Stimulated activated CD4-positive, alpha-beta T cell treated with anti-CD3 and anti-CD28 coated beads, Interleukin-4, amount 100 ng/mL, for 1 hour (primary cell): ENCODE measurements at regions not wholly inside any gene's neighbourhood (a gene's known extent, or its start where the extent isn't known, plus 50 kb on each side); places are given as distances from the start of the nearest gene placed in this dataset.
"Not testable (repeated sequence)": the region's sequence is repeated elsewhere in the genome, so short reads cannot be mapped to it uniquely, and the experiment has no call there.

Experiments
- DNase-seq: peaks from one replicate; pipeline ENCODE4 v3.0.0-alpha.2; 2020

DNA sequence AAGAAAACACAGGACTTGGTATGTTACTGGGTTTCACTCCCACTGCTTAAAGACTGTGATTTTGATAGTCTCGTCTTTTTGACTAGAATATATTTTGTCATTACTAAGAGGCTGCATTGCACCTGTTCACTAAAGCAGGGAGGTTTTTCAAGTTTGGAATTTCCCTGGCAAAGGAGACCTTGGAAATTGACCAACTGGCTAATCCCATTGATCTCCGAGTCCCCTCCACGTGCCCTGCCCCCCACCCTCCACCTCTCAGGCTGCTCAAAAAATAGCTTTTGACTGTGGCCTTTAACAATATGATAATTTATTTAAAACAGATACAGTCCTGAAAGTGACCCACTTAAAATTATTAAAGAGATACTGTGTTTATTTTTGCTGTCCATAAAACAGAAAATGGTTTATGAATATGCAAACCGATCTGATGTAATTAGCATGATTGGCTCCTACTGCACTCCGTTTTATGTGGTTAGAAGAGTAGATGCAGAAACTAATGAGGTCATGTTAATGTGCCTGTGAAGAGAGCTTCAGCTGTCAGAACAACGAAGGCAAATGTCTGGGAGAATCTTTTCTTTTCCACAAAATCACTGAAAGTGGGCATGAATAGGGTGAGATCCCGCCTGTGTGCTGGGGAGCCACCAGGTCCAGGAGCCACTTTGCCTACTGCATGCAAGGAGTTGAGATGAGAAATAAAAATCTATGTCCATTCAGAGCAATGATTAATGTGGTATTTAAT, 361.5 kb downstream of the RRAGC start:
- no peak for DNase-seq

- not testable (repeated sequence) for DNase-seq
These were observed 366.3 kb downstream of the RRAGC start for GRCh38 chr1:38493306-38493705.

- peak; percentile 51 for DNase-seq
These were observed 369.7 kb downstream of the RRAGC start for GRCh38 chr1:38489844-38490270.

DNA sequence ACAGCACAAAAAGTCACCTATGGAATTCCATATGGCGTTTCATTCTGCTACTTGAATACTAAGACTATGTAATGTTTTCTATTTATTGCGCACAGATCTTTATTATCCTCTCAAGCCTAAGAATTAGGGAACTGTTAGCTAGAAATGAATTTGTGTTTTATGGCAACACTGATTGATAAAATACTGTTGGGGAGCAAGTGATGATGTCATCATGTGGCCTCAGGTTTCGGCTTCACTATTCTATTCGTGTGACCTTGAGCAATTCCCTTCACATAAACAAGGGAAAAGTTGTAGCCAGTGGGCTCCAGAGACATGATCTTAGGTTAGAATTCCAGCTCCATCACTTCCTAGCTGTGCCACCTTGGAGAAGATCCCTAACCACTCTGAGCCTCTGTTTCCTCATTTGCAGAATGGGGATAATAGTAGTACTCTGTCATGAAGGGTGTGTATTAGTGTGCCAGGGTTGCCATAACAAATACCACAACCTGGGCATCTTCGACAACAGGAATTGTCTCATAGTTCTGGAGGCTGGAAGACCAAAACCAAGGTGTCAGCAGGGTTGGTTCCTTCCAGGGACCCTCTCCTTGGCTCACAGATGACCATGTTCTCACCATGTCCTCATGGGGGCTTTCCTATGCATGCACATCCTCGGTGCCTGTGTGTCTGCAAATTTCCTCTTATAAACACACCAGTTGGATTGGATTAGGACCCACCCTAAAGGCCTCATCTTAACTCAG, 371.2 kb downstream of the RRAGC start:
- DNase-seq: no peak

DNA sequence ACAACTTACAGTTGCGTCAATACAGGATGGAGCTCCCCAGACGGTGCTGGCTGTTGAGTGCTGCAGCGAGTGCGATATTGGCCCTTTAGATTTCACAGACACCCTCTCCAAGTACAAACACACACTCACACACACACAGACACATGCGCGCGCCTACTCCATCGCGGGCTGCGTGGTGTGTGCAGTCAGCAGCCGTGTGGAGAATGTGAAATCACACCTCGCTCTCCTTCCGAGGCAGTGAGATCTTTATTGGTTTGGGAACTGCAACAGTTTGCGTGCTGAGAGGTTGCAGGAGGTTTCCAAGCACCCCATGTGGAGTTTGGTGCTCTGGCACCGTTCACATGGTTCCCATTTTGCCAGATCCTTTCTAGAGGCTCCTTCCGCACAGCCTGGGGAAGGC, 372.2 kb downstream of the RRAGC start:
- no peak for DNase-seq

GRCh38 chr1:38486085-38486484, 373.5 kb downstream of the RRAGC start:
- DNase-seq: no peak

DNA sequence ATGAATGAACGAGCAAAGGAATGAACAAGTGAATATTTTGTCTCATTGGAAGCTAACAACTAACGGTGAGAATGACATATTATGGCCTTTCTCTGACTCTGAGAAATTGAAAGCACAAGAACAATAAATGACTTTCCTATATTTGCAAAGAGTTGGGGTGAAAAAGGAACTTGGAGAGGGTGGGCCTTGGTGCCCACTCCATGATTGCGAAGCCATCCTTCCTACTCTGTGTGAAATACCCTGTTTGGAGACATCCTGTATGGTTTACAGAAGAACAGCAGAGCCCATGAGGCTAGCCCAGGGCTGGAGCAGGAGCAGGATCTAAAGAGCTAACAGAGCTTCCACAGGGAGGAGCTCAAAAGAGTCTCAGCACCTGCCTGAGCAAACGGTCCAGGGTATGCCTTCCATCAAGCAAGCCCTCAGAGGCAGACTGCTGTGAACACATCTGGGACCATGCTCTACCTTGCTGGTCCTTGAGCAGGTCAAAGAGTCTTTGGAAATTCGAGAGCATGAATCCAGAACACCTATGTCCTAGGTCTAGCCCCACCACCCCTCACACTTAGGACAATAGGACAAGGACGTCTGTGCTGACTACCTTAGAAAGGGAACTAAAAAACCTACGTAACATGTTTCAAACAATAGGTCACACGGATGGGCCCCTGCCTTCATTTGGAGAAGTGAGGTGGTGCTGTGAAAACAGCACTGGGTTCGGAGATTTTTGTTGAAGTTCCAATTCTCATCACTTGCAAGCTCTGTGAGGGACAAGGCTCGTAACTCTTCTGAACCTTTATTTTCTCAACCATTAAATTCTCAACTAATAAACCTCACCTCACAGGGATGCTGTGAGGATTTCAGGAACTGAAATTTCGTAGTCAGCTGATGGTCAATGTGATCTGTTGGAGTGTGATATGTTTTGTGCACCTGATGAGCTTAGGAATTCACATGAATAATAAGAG, 377.4 kb downstream of the RRAGC start:
- DNase-seq: no peak

GRCh38 chr1:38479662-38480061, 379.9 kb downstream of the RRAGC start:
- not testable (repeated sequence) for DNase-seq

DNA sequence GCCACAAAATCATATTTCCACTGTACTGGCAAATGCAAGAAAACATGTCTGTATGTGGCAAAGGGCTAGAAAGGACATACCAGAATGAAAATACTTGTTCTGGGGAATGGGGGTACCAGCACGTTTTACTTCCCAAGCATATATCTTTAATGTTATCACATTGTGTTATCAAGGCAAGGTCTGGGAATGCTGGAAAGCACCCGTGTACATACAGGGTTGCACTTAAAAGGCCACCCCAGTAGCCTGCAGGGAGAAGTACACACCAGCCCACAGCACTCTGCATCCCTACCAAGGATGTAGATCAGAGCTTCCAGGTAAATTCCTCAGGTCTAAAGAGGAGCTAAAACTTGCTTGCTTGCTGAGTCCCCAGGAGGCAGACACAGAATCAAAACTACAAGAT, 381.8 kb downstream of the RRAGC start:
- no peak for DNase-seq

- no peak for DNase-seq
These were observed 382.8 kb downstream of the RRAGC start for GRCh38 chr1:38476850-38477178.

DNA sequence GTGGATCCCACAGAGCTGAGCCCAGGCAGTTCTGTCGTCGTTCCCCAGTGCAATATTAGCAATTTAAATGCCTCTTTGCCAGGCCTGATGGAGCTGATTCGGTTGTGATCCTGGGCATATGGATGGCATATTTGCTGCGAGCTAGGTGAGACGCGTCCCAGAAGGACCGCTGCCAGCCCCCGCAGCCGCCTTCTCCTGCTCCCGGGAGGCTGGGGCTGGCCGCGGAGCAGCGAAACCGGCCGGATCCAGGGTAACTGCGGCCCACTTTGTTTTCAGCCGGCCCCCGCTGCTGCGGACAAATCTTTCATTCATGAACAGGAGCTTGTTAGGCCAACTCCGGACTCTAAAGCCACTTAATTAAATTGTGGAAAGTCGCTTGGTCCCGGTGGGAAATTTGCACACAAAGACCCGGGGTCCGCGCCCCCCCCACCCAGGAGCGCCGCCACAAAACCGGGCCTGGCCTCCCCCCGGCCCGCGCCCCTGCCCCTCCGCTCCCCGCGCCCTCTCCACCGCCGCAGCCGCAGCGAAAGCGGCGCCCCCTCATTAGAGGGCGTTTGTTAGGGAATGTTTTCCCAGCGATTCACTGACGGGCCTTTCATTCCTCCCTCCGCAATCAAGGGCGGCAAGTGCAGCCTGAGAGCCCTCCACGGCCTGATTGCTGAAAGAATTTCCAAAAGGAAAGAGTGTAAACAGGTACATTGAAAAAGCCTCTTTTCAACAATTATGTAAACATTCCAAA, 383.3 kb downstream of the RRAGC start:
- DNase-seq: no peak

- DNase-seq: no peak
These were observed 384.0 kb downstream of the RRAGC start for GRCh38 chr1:38475624-38476005.

DNA sequence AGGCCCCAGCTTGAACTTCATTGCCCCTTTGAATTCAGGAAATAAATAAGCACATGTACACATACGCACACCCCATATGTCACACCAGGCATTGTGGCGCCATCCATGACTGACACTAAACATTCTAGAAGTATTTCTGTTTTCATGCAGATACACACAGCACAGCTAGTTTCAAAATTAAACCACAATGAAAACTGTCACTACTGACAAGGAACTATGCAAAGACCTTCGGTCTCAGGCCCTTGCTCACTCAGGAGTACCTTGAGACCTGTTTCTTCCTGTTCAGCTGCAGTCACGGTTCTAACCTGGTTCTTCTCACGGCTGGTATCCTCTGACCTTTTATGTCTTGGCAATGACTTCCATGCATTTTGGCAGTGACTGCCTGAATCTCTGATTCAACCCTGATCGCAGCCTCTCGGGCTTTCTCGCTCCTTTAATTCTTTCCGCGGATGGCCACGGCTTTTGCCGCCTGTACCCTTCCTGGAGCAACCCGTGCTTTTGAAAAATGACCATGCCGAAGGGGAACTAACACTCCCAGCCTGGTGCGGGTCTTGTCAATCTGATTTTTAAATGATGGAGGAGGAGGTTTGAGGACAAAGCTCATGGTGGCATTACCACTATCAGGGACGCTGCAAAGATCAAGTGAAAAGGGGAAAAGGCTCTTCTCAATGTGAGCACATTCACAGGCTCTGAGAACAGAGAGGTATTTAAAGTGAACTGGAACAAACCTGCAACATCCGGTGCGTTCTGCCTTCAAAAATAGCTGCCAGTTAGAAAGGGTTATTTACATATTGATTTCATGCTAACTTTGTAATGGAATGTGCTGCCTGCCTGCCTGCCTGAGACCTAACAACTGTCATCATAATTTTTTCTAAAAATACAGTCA, 384.6 kb downstream of the RRAGC start:
- DNase-seq: no peak

DNA sequence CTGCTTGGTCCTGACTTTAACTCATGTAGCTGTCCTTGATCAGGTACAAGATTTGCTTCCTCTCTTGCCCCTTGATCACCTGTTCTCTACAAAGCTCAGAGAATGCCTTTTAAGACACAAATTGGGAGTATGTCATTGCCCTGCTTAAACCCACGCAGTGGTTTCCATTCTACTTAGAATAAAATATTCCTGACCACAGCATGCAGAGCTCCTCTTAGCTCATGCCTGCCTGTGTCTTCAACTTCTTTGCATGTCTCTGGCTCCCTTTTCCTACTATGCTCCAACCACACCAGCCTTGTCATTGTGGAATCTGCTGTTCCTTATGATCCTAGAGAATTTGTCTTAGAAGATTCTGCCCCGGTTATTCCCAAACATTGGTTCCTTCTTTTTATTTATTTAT, 393.1 kb downstream of the RRAGC start:
- DNase-seq: no peak

DNA sequence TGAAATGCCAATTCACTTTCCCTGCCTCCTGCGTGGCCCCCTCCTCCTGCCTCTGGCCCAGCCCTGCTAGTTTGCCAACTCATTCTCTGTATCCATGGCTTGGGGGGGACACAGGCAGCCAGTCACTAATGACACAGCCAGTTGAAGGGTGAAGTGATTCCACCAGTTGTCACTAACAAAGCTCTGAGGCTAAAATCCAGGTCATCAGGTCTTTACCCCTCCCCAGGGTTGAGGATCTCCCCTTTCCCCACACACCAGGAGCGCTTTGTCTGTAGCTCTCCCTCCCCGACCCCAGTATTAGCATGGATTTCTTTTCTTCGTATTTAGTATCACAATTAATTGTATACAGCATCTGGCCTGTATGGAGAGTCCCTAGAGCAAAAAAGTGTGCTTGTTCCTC, 394.1 kb downstream of the RRAGC start:
- no peak for DNase-seq

DNA sequence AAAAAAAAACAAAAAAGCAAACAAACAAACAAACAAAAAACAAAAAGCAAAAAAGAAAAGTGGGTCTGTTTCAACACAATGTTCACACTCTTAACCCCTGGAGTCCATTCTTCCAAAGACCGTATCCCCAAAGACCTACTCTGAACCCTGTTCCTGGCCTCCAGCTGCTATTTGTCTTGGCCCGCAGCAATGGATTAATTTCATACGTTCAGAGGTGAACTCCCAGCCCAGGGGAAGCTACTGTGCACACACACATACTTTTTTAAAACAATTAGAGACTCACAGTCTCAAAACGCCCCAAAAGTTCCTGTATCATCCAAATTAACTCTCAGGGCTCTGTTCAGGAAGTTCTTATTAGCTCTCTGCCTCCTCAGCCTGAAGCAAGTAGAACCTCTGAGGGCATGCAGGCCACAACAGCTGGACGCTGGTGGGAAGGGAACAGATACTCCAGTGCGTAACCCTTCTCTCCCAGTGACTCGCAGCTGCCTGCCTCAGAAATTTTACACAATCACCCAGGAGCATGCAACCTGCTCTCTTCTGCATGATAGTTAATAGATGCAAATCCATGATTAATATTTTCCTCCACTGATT, 395.4 kb downstream of the RRAGC start:
- no peak for DNase-seq

DNA sequence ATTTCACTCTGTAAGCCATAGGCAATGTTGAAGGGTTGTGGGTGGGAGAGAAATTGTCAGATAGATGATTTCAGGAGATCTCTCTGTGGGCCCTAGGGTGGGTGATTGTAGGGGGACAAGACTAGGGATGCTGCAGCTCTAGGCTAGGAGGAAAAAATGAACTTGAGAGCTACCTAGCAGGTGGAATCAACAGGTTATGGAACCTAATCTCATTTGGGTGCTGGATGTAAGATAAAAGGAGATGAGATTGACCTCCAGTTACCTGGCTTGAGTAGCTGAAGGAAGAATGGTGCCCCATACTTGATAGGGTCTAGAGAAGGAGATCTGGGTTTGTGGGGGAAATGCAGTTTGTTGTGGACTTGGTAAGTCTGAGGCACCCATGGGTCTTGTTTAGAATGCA, 396.5 kb downstream of the RRAGC start:
- no peak for DNase-seq

DNA sequence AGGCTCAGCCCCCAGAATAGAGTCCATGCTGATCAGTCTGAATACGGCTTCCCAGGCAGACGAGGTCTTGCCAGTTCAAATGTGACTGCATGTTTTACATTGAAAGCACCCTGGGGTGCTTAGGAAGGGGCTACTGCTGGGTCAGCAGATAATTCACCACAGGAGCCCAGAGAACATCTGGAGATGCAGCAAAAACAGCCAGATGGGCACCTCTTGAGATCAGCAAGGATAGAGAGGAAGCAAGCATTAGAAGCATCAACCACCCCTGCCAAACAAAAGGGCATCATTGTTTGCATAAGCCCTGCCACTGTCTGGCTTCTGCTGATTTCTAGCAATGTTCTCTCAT, 403.1 kb downstream of the RRAGC start:
- DNase-seq: no peak

GRCh38 chr1:38455829-38456530, 403.6 kb downstream of the RRAGC start:
- DNase-seq: no peak

DNA sequence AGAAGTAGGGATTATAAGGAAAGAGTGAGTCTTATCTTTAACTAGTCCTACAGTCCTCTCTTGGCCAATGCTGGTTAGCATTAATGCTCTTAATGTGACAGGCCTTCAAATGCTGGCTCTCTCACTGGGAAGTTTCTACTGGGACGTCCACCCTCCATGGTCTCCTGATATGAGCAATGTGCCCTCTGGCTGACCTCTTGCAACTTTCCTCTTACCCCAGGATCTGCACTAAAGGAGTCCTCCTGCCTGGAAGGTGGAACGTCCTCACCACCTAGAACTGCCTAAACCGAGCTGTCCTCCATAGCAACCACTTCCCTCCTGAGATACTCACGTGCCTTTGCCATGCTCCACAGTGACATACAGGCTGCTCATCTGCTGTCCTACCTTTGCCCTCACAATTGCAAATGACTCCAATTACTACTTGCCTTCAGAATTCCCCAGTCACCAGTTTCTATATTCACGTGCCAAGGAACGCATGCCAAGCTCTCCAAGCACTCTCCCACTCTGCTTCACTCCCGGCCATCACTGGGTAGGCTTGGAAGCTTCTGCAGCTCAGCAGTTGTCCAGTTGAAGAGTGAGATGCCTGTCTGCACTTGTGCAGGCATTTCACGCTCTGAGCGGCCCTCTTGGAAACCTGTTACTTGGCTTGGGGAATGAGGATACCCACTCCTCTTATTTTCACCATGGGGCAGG, 404.7 kb downstream of the RRAGC start:
- no peak for DNase-seq
